ENCODE measurements at regions not wholly inside any gene's neighbourhood (a gene's known extent, or its start where the extent isn't known, plus 50 kb on each side); places are given as distances from the start of the nearest gene placed in this dataset.

DNA sequence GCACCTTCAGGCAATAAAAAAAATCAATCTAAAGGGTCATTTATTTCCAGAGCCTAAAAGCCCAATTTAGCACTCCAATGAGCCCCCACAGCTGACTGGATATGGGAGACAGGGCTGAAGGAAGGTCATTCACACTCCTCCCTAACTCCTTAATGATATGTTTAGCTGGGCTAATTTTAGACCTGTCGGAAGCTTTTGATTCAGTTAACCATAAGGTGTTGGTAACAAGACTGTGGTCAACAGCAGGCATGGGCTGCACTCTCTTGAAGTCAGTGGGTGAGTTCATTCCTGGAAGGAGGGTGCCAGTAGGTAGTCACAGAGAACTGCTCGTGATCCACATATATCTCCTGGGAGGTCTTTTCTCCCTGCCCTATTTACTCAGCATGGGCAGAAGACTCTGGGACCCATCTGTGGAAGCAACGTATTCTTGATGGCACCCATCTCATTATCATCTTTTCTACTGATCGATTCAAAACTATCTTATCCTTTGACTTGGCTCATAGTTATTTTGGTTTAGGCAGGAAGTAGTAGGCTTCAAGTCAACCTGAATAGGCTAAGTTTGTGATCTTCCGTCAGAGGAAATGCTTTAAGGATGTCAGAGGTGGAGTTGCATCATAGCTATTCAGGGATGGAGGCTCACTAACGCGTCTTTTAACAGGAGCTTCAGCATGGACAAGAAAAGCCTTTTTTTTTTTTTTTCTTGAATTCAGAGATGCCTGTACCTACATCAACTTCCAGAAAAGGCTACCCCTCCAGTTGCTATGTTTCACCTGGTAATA lies 367.7 kb upstream of the SLC30A5 start:
- DNase-seq, result no peak

DNA sequence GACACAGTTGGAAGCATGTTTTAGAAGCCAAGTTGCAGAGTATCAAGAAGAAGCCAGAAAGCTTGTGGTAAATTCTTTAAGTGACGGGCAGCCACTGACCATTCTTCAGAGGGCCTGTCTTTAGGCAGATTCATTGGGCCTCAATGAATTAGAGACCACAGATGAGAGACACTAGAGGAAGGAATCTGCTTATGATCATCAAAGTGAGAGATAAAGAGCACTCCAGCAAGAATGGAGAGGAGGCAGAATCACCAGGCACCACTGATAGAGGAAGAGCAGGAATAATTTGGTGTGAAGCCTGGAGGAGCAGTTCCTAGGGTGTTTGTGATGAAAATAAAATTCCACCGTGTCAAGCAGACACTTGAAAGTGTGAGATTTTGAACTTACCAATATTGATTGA lies 365.9 kb upstream of the SLC30A5 start:
- DNase-seq, result no peak

DNA sequence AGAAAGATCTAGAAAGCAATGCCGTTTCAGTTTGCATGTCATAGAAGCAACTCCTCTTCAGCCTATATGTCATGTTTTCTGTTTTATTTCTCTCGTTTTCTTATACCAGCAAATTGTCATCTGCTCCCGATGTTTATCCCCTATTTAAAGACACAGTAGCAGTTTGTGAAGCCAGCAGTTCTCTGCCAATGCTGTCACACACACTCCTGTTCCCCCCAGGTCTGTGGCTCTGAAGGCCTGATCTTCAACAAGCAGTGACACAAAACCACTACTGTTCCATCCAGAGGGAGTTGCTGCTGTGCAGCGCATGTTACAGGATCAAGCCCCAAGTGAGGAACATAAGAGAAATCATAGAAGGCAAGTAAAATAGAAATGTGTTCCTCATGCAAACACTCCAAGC lies 364.1 kb upstream of the SLC30A5 start:
- no peak for DNase-seq

DNA sequence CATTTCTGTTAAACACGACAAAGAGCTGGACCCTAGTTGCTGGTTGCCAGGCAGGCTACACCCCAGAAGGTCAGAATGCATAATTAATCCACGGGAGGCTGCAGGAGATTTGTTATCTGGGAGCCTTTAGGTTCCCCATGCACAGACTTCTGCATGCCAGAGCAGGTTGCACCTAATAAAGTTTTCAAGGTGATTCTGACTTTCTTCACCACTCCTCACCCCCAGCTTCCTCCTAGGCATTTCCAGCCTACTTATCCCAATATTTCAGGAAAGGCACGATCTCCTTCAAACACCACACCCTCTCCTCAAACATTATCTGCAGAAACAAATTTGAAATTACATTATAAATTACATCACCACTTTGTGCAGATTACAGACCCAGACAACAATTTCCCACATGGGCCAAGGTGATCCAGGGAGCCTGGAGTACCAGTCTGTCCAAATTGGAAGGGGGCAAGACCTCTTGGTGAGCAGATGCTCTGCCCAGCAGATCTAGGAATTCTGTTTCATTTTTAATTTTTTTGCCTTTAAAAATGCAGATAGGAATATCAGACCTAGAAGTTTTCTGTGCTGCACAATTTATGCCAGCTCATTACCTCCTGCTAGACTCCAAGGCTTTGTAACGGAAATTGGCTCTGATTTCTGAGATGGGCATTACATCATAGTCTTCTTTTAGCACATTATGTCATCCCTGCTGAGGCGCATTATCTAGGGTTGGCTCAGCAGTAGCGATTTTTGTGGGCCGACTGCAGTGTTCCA lies 363.4 kb upstream of the SLC30A5 start:
- no peak for DNase-seq

DNA sequence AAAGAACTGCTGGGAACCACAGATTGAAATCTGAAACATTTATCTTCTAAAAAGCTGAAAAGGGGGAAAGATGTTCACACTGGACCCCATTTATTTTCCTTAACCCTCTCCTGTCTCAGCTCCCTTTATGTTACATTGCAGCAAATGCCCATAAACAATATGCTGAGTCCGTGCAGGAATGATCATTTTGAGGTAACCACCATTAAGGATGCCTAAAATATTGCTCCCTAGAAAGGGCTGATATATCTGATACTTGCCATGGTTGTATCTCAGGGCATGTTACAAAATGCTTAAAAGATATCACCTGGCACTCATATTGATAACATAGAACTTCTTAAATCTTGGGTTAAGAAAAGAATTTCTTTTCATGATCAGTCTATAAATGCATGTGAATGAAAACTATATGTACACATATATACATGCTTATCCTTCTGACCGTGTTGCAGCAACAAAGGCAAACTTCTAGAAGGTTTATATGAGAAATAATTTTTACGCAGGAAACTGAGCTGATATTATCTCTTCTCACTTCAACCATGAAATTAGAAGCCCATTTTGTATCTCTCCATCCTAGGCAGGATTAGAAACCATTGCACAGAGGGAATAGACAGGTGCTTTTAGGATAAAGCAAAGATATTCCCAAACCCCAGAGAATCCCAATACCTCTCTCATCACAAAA lies 362.7 kb upstream of the SLC30A5 start:
- DNase-seq, result no peak

DNA sequence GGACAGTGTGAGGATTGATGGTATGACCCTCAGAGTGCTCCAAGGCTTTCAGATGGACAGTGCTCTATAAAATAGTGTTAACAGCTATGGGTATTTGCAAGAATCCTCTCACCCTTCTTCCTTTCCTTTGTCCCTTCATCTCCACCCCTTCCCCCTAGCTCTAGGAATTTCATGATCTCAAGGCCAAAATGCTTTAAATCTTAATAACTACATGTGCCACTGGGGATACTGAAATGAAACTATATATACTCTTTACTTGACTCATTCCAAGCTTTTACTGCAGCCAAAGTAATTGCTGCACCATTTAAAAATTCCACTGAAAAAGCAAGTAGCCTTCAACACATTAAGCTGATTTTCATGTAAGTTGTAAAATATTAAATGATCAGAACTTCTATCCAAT lies 361.6 kb upstream of the SLC30A5 start:
- DNase-seq, result no peak

DNA sequence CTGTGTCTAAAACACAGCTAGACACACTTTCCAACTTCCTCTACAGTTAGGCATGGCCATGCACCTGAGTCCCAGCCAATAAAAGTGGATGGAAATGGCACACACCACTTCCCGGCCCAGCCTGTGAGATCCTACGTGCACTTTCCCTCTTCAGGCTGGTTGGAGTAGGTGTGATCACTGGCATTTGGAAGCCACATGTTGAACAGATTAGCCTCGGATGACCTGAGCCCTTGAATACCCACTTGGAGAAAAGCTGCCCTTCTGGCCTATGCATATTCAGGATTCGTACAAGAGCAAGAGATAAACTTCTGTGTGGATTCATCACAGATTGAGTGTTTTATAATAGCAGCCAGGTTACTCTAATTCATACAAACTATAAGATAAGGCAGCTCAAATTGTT lies 359.0 kb upstream of the SLC30A5 start:
- no peak for DNase-seq

DNA sequence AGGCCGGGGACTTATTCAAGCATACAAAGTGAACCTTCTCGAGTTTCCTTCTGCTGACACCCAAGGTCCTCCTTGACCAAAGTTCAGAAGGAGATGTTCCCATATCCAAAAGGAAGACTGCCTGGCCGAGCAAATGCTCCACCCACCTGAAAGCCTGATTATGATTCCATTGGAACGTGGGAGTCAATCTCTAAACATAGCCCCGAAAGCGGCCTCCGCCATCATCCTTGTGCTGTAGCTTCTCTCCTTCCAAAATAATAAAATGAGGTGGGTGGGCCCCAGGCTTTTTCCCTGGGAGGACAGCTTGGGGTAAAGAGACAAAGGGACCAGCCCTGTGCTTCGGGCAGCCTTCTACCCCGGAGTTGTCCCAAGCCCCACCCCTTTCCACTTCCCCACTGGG lies 355.6 kb upstream of the SLC30A5 start:
- DNase-seq, result no peak

DNA sequence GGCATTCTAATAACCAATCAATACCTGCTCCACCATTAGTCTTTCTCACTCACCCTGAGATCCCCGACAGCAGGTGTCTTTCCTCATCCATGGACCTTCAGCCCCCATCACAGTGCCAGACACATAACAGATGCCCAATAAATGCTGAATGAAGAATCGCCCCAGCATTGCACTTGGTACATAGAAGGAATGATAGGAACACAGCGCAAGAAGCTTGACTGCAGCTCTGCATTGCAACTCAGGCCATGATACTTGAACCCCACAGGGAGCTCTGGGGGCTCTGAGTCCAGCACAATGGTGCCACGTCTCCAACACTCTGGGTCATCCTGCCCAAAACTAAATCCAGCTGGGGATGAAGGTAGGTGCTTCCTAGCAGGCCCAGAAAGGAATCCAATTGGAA lies 355.0 kb upstream of the SLC30A5 start:
- DNase-seq, result no peak

DNA sequence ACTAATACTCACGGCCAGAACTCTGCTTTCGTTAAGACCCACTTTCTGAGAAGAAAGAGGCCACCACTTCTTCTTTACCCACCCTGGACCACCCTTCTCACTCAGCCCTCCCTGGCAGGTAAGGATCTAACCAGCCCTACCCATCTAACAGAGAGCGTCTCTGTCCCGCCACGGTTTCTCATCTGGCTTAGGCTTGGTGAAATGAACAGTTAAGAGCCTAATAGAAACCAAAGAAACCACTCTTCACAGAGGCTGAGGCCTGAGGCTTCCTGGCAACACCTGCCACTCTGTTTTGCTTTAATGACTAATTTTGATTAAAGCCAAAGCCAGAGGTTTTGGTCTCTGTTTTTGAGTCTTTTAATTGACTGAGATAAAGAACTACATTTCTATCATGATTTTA lies 354.1 kb upstream of the SLC30A5 start:
- DNase-seq, result no peak

DNA sequence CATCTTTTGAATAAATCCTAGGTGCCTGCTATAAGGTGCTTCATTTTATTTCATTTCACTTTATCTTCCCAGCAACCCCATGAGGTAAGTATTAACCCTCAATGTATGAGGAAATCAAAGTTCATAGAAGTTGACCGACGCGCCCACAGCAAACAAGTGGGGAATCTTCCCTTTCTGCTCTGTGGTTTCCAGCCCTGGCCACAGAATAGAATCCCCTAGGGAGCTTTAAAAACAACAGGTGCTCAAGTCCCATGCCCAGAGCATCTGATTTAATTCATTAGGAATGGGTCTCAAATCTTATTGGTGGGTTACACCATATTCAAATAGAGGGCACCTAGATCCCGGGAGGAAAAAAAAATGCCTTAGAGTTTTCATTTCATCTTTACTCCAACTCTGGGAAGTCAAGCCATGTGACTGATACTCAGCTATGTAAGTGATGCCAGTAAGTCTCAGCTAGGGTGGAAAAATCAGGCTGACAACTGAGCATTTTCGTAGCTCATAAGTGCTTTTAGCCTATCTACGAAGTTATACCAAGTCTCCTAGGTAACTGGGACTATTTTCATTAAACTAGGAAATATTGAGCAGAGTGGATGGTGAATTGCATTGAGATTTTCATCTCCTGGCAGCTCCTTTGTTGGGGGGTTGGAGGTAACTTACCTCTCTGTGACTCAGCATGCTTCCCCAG lies 353.4 kb upstream of the SLC30A5 start:
- DNase-seq, result no peak

DNA sequence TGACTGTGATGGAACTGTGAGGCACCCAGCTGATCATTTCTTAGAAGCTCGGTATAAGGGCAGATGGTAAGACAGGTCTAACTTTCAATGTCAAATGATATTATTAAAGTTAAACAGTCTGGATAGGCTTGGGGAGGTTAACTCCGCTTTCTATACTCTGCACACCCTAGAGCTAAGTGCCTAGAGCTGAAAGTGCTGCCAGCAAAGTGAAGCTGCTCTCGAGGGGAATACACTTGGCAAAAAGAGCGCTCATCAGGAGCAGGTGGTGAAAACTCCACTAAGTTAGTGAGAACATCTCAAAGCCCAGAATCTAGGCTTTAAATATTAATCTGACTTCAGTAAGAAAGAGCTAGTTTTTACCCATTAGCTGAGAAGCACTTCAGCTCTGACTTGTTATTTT lies 349.6 kb upstream of the SLC30A5 start:
- no peak for DNase-seq

DNA sequence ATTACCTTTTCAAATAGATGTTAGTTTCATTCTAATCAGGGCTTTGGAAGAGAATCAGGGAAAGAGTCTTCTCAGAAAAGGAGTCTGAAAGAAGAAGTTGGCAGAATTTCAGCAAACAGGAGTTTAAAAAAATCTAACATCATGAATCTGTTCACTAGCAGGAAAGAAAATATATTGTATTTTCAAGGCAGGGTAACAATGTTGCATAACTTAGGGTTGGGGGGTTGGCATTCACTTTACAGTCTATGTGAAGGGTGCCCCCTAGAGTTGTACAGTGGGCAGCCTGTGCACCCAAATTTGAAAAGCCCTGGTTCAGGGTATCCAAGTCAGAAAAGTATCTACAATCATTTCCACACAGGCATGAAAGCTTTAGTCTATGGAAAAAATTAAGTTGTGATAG lies 348.4 kb upstream of the SLC30A5 start:
- no peak for DNase-seq

DNA sequence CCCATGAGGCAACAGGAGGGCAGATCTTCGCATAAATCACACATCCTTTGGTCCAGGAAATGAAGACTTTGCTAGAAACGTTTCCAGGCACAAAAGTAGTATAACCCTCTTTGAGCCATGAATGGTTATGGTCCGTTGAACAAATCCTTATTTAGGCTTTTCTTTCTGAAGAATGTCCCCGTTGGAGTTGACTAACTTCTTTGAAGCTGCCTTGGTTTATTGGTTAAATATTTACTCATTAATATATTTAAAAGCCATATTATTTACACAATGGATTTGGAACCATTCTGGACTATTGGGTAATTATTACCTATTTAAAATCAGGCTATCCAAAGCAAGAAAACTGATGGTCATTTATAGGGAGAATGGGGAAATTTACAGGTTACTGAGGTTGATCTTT lies 347.6 kb upstream of the SLC30A5 start:
- no peak for DNase-seq

DNA sequence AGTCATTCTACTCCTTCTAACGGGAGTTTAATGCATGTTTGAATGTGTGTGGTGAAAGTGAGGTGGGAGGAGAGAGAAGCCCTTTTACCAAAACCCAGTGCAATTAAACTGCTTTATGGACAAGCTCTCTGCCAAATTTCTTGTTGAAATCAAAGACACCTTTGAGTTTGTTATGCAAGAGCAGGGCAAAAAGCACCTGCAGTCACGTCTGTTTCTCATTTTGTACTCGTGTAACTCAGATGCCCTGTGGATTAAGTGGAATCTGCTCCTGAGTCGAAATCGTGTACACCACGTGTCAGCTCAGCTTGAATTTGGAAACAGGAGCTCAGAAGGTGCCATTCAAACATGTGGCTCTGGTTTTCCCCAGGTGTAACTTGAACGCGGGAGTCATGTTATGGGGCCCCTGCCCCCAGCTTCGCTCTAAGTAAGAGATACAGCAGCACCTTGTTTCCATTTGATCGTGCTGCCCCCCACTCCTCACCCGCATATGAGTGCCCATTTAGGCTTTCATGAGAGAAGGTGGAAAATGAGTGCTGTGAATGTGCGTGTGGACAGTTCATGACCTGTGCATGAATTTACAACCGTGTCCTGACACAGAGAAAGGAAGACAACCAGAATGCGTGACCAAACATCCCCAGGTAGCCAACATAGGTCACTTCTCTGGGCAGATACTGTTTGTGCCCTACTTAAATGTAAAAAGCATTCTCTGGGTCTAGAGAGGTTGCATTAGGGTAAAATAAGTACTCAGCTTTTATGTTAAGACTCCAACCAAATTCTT lies 347.0 kb upstream of the SLC30A5 start:
- DNase-seq, result no peak

DNA sequence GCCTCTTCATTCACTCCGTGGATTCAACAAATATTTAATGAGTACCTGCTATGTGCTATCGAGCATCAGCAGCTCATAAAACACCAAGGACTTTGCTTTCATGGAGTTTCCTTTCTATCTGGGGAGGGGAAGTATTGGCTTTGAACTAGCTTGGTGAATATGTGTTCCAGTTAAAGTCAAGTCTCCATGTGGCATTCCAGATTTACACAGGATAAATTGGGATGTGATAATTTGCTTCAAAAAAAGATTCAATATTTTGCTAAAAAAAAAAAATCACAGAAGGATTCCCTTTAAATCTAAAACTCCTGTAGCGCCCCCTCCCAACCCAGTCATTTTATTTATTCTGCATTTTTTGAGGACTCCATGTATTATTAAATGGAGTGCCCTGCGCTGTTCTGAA lies 346.3 kb upstream of the SLC30A5 start:
- no peak for DNase-seq

DNA sequence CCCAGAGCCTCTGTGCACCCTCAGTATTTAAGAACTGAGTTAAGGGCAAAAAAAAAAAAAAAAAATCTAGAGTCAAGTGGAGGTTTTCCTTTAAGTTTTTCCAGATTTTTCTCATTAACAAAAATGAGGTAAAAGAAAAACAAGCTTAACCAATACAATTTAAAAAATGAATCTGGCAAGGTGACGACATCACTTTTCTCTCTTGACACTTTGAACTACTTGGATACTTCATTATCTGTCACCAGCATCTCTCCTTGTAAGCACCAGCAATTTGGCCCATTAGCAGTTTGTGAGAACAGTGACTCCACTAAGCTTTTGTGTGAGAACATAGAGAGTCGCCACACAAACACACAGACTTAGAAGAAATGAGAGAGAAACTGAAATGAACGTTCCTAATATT lies 345.7 kb upstream of the SLC30A5 start:
- no peak for DNase-seq

DNA sequence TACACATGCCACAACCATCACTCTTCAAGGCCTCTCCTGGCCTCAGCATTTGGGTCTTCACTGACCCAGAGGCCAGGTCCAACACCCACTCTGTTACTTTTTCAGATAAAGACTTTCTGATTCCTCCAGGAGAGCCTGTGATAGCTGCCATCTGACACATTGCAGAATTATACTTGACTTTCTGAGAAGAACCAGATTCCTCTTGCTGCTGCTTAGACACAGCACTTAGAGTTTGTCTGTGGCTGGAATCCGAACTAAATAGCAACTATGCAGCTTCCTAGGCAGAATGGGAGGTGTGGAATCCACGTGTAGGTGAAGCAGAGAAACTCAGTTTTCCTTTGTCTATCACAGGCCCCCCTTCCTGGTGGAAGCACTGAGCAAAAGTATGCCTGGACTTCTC lies 344.7 kb upstream of the SLC30A5 start:
- DNase-seq, result no peak

DNA sequence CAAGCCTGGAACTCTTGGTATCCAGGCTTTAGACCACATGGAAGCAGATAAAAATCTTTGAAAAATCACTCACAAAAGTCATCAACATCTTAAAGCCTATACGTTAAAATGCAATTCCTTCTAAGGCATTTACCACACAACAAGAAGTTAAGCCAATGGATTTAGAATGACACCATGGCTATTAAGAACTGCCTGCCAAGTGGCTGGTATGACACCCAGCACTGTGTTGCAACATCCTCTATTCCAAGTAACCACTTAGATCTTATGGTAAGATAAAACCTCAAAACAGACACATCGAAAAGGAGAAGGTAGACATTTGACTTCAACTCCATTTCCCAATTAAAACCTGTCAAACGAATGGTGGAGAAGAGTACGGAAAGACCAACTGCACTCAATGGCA lies 344.2 kb upstream of the SLC30A5 start:
- DNase-seq, result no peak

DNA sequence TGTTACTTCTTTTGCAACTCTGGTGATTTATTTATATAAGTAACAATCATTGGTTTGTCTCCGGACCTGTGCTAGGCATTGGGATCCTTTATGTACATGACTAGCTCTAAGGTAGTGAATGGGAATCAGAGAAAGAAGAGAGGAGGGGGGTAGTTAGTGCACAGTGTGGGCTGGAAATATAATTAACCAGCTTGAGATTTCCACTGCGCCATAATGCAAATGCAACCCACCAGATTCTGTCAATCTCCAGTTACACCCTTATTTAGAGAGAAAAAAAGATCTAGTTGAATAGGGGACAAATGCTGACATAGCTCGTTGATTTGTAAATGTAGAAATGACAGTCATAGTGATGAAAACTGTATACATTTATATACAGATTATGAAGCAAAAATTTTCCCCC lies 342.2 kb upstream of the SLC30A5 start:
- DNase-seq, result no peak

DNA sequence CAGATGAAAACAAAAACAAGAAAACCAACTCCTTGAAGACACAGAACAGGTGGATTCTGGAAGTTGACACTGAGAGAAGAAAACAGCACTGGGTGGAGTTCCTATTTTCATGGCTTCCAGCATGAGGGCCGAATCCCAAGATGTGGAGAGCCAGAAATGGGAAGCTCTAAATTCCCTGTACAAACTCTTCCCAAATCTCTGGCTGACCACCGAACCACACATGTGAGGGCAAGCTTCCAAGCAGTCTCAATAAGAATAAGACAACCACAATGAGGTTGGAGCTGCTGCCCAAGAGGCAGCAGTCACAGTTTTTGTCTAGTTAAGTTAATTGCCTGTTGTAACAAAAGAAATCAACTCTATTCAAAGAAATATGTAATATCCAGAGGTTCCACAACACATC lies 339.3 kb upstream of the SLC30A5 start:
- no peak for DNase-seq

DNA sequence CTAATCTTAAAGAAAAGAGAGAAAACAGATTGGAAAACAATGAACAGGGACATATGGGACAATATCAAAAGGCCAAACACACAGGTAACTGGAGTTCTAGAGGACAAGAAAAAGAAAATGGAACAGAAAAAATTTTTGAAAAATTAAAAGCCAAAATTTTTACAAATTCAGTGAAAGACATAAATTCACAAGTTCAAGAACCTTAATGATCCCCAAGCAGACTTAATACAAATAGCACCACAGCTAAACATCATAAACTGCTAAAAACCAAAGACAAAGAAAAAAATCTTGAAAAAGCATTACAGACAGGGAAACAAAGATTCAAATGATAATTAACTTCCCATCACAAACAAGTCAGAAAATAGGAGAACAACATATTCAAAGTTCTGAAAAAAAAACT lies 338.5 kb upstream of the SLC30A5 start:
- no peak for DNase-seq

DNA sequence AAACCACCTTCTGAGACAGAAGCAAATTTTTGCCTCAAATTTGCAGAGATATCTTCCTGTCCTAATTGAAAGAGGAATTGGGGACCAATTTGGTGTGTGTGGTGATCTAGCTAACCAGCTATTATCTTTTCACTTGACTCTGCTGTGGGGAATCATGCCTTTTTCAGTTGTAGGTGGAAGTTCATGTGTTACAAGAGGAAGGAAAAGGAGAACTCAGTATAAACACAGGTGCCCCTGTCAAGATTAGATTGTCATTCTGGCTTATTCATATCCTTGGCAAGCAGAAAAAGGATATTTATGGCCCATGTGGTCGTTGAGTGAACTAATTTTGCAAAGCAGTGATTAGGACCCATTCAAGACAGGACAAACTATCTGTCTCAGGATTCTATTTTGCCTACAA lies 336.8 kb upstream of the SLC30A5 start:
- DNase-seq, result no peak
